Coronary artery (tissue), 2 donors: ENCODE measurements at regions not wholly inside any gene's neighbourhood (a gene's known extent, or its start where the extent isn't known, plus 50 kb on each side); places are given as distances from the start of the nearest gene placed in this dataset.

ENCODE experiments used
- DNase-seq: peaks from one replicate; pipeline ENCODE4 v3.0.0-alpha.2; 2017; ENCODE audit warnings: low spot score
- H3K27ac ChIP-seq, 2 donors: fragments of 200-600 bp; sonication (generic); one replicate each; pipeline ENCODE4 v1.5.1; 2016 to 2019
- H3K4me3 ChIP-seq: fragments of 200-600 bp; sonication (generic); 2 replicates; pipeline ENCODE4 v1.5.1; 2016; ENCODE audit warnings: mild to moderate bottlenecking, moderate library complexity
- CTCF ChIP-seq: fragments of 200-600 bp; sonication (generic); IDR thresholded peaks from one replicate; pipeline ENCODE4 v1.5.1; 2019; ENCODE audit warnings: antibody characterized with exemption

- DNase-seq = no peak
- Histone ChIP-seq H3K27ac (no peak overlapping the region), H3K4me3 (no peak overlapping the region)
- no peak for TF ChIP-seq CTCF
Observed at GRCh38 chr4:17068891-17069290, 170.4 kb upstream of the LDB2 start.

GRCh38 chr4:17068392-17068791, 169.9 kb upstream of the LDB2 start:
- no peak overlapping the region for H3K4me3 ChIP-seq
- TF ChIP-seq CTCF = no peak
- DNase-seq = no peak
- no peak overlapping the region for H3K27ac ChIP-seq

- no peak for DNase-seq
- no peak for TF ChIP-seq CTCF
- H3K4me3 ChIP-seq = no peak overlapping the region
- peak overlapping the region in 1 of 2 donors; percentile 24 for H3K27ac ChIP-seq
Observed at GRCh38 chr4:17066972-17067371, 168.5 kb upstream of the LDB2 start.

GRCh38 chr4:17066236-17066635, 167.8 kb upstream of the LDB2 start:
- H3K27ac ChIP-seq = no peak overlapping the region
- no peak for DNase-seq
- TF ChIP-seq CTCF = no peak
- H3K4me3 ChIP-seq = no peak overlapping the region

GRCh38 chr4:17065821-17066220, 167.4 kb upstream of the LDB2 start:
- TF ChIP-seq CTCF = no peak
- DNase-seq = no peak
- Histone ChIP-seq H3K27ac (no peak overlapping the region), H3K4me3 (no peak overlapping the region)

GRCh38 chr4:17064959-17065358, 166.5 kb upstream of the LDB2 start:
- no peak overlapping the region for H3K27ac ChIP-seq
- H3K4me3 ChIP-seq = no peak overlapping the region
- no peak for DNase-seq
- TF ChIP-seq CTCF = no peak

- H3K27ac ChIP-seq = no peak overlapping the region
- DNase-seq = no peak
- H3K4me3 ChIP-seq = no peak overlapping the region
- no peak for TF ChIP-seq CTCF
Observed at GRCh38 chr4:17063888-17064287, 165.4 kb upstream of the LDB2 start.
